ENCODE measurements at regions not wholly inside any gene's neighbourhood (a gene's known extent, or its start where the extent isn't known, plus 50 kb on each side); places are given as distances from the start of the nearest gene placed in this dataset.

- Histone ChIP-seq H3K9me3 (no peaks in the 10 kb centered on the region), H3K4me3 (no peak overlapping the region), H3K36me3 (no peaks in the 10 kb centered on the region), H3K27me3 (no peaks in the 10 kb centered on the region), H3K27ac (no peak overlapping the region), H3K4me1 (no peaks in the 10 kb centered on the region)
- DNase-seq (ENCODE audit: low spot score in 2 of 2), result no peak
- intact Hi-C loops (cut with DNase I; ENCODE audit: low total_unique reads), result no loop called here
- TF ChIP-seq POLR2AphosphoS5 (IDR thresholded peaks at IDR 0.05), result no peak
- TF ChIP-seq POLR2A (IDR thresholded peaks at IDR 0.05), result no peak
Measured at GRCh38 chr13:104975272-104975671, 1560.2 kb downstream of the EFNB2 start.

GRCh38 chr13:104968876-104969275 is 1566.6 kb downstream of the EFNB2 start:
- H3K4me3 ChIP-seq, result no peak overlapping the region
- DNase-seq (ENCODE audit: low spot score in 2 of 2), result no peak
- intact Hi-C loops (cut with DNase I; ENCODE audit: low total_unique reads), result no loop called here
- H3K9me3 ChIP-seq, result no peaks in the 10 kb centered on the region
- no peaks in the 10 kb centered on the region for H3K36me3 ChIP-seq
- no peaks in the 10 kb centered on the region for H3K27me3 ChIP-seq
- no peak overlapping the region for H3K27ac ChIP-seq
- no peaks in the 10 kb centered on the region for H3K4me1 ChIP-seq
- TF ChIP-seq POLR2AphosphoS5 (IDR thresholded peaks at IDR 0.05), result no peak

GRCh38 chr13:104967836-104968630 is 1567.4 kb downstream of the EFNB2 start:
- intact Hi-C loops (cut with DNase I; ENCODE audit: low total_unique reads), result no loop called here

GRCh38 chr13:104967376-104967775 is 1568.1 kb downstream of the EFNB2 start:
- intact Hi-C loops (cut with DNase I; ENCODE audit: low total_unique reads), result no loop called here
- Histone ChIP-seq H3K9me3 (no peaks in the 10 kb centered on the region), H3K27ac (no peak overlapping the region), H3K27me3 (no peaks in the 10 kb centered on the region), H3K4me3 (peak overlapping the region in 1 of 3 donors; percentile 1), H3K36me3 (no peaks in the 10 kb centered on the region), H3K4me1 (no peaks in the 10 kb centered on the region)
- TF ChIP-seq CTCF (IDR thresholded peaks at IDR 0.05), result no peak
- TF ChIP-seq POLR2AphosphoS5 (IDR thresholded peaks at IDR 0.05), result no peak
- no peak for TF ChIP-seq POLR2A (IDR thresholded peaks at IDR 0.05)
- no peak for DNase-seq (ENCODE audit: low spot score in 2 of 2)

More at GRCh38 chr13:104967836-104968630, 1567.4 kb downstream of the EFNB2 start:
- Histone ChIP-seq H3K27ac (no peak overlapping the region), H3K9me3 (no peaks in the 10 kb centered on the region), H3K4me3 (peak overlapping the region in 1 of 3 donors; percentile 1), H3K27me3 (no peaks in the 10 kb centered on the region), H3K36me3 (no peaks in the 10 kb centered on the region), H3K4me1 (no peaks in the 10 kb centered on the region)
- DNase-seq (ENCODE audit: low spot score in 2 of 2), result no peak
- TF ChIP-seq POLR2A (IDR thresholded peaks at IDR 0.05) (no peak), CTCF (IDR thresholded peaks at IDR 0.05) (no peak), POLR2AphosphoS5 (IDR thresholded peaks at IDR 0.05) (no peak)

- no peaks in the 10 kb centered on the region for H3K27me3 ChIP-seq
- H3K9me3 ChIP-seq, result peaks cover 0 to 4% of the 10 kb centered on the region in 2 donors
- intact Hi-C loops (cut with DNase I; ENCODE audit: low total_unique reads), result no loop called here
- no peaks in the 10 kb centered on the region for H3K36me3 ChIP-seq
- DNase-seq (ENCODE audit: low spot score in 2 of 2), result no peak
- no peak overlapping the region for H3K4me3 ChIP-seq
- no peak overlapping the region for H3K27ac ChIP-seq
- TF ChIP-seq CTCF (IDR thresholded peaks at IDR 0.05) (no peak), POLR2A (IDR thresholded peaks at IDR 0.05) (no peak), POLR2AphosphoS5 (IDR thresholded peaks at IDR 0.05) (no peak)
- no peaks in the 10 kb centered on the region for H3K4me1 ChIP-seq
Measured at GRCh38 chr13:104962411-104962810, 1573.1 kb downstream of the EFNB2 start.

GRCh38 chr13:104961246-104961645 is 1574.2 kb downstream of the EFNB2 start:
- Histone ChIP-seq H3K27me3 (no peaks in the 10 kb centered on the region), H3K4me3 (no peak overlapping the region), H3K9me3 (peaks cover 0 to 4% of the 10 kb centered on the region in 2 donors), H3K36me3 (no peaks in the 10 kb centered on the region), H3K27ac (no peak overlapping the region), H3K4me1 (no peaks in the 10 kb centered on the region)
- intact Hi-C loops (cut with DNase I; ENCODE audit: low total_unique reads), result no loop called here
- DNase-seq (ENCODE audit: low spot score in 2 of 2), result no peak
- no peak for TF ChIP-seq POLR2AphosphoS5 (IDR thresholded peaks at IDR 0.05)
- TF ChIP-seq POLR2A (IDR thresholded peaks at IDR 0.05), result no peak
- TF ChIP-seq CTCF (IDR thresholded peaks at IDR 0.05), result no peak

Data from breast epithelium (tissue), 4 donors.